ENCODE measurements at regions not wholly inside any gene's neighbourhood (a gene's known extent, or its start where the extent isn't known, plus 50 kb on each side); places are given as distances from the start of the nearest gene placed in this dataset.

GRCh38 chr2:136209561-136210454 is 91.9 kb upstream of the CXCR4 start:
- H3K4me3 ChIP-seq (replicated peaks; ENCODE audit: insufficient read depth, low read length): no peak overlapping the region
- peak overlapping the region; percentile 27 for H3K27ac ChIP-seq (replicated peaks)
- H3K27me3 ChIP-seq (ENCODE audit: insufficient read depth, poor library complexity, severe bottlenecking): no peaks in the 10 kb centered on the region
- no peak for DNase-seq (ENCODE audit: low read depth in 1 of 2, low spot score in 1 of 2)
- no peak for TF ChIP-seq GABPA (IDR thresholded peaks at IDR 0.05; ENCODE audit: low read depth)
- no peak for TF ChIP-seq REST (IDR thresholded peaks at IDR 0.05; ENCODE audit: insufficient replicate concordance, low read depth)
- no peak for TF ChIP-seq POLR2AphosphoS5 (IDR thresholded peaks at IDR 0.05; ENCODE audit: low read depth)
- TF ChIP-seq CTCF (IDR thresholded peaks at IDR 0.05; ENCODE audit: insufficient read depth, low read length): no peak
- TF ChIP-seq SPI1 (IDR thresholded peaks at IDR 0.05; ENCODE audit: borderline replicate concordance, low read depth): peak; percentile 69

GRCh38 chr2:136208682-136209420 is 90.9 kb upstream of the CXCR4 start:
- DNase-seq (ENCODE audit: low read depth in 1 of 2, low spot score in 1 of 2): no peak
- Histone ChIP-seq H3K4me3 (replicated peaks; ENCODE audit: insufficient read depth, low read length) (no peak overlapping the region), H3K27ac (replicated peaks) (peak overlapping the region; percentile 27; the same call in 1 of the 2 replicates), H3K27me3 (ENCODE audit: insufficient read depth, poor library complexity, severe bottlenecking) (no peaks in the 10 kb centered on the region)
- TF ChIP-seq REST (IDR thresholded peaks at IDR 0.05; ENCODE audit: insufficient replicate concordance, low read depth): no peak
- no peak for TF ChIP-seq GABPA (IDR thresholded peaks at IDR 0.05; ENCODE audit: low read depth)
- no peak for TF ChIP-seq CTCF (IDR thresholded peaks at IDR 0.05; ENCODE audit: insufficient read depth, low read length)
- no peak for TF ChIP-seq SPI1 (IDR thresholded peaks at IDR 0.05; ENCODE audit: borderline replicate concordance, low read depth)
- no peak for TF ChIP-seq POLR2AphosphoS5 (IDR thresholded peaks at IDR 0.05; ENCODE audit: low read depth)

GRCh38 chr2:136207665-136208064 is 89.7 kb upstream of the CXCR4 start:
- TF ChIP-seq SPI1 (IDR thresholded peaks at IDR 0.05; ENCODE audit: borderline replicate concordance, low read depth) (no peak), GABPA (IDR thresholded peaks at IDR 0.05; ENCODE audit: low read depth) (no peak)
- peak overlapping the region; percentile 44 for H3K27ac ChIP-seq (replicated peaks)
- no peak for DNase-seq (ENCODE audit: low read depth in 1 of 2, low spot score in 1 of 2)
- no peak overlapping the region for H3K4me3 ChIP-seq (replicated peaks; ENCODE audit: insufficient read depth, low read length)
- no peaks in the 10 kb centered on the region for H3K27me3 ChIP-seq (ENCODE audit: insufficient read depth, poor library complexity, severe bottlenecking)

GRCh38 chr2:136207030-136207623 is 89.2 kb upstream of the CXCR4 start:
- H3K4me3 ChIP-seq (replicated peaks; ENCODE audit: insufficient read depth, low read length): no peak overlapping the region
- H3K27ac ChIP-seq (replicated peaks): peak overlapping the region; percentile 44
- DNase-seq (ENCODE audit: low read depth in 1 of 2, low spot score in 1 of 2): peak in 1 of 2 experiments; percentile 90
- no peaks in the 10 kb centered on the region for H3K27me3 ChIP-seq (ENCODE audit: insufficient read depth, poor library complexity, severe bottlenecking)
- TF ChIP-seq GABPA (IDR thresholded peaks at IDR 0.05; ENCODE audit: low read depth) (no peak), SPI1 (IDR thresholded peaks at IDR 0.05; ENCODE audit: borderline replicate concordance, low read depth) (peak; percentile 98), REST (IDR thresholded peaks at IDR 0.05; ENCODE audit: insufficient replicate concordance, low read depth) (no peak), POLR2AphosphoS5 (IDR thresholded peaks at IDR 0.05; ENCODE audit: low read depth) (peak; percentile 50), CTCF (IDR thresholded peaks at IDR 0.05; ENCODE audit: insufficient read depth, low read length) (no peak)
